Effector memory CD4-positive, alpha-beta T cell (primary cell): ENCODE measurements at regions not wholly inside any gene's neighbourhood (a gene's known extent, or its start where the extent isn't known, plus 50 kb on each side); places are given as distances from the start of the nearest gene placed in this dataset.
"Not testable (repeated sequence)": the region's sequence is repeated elsewhere in the genome, so short reads cannot be mapped to it uniquely, and the experiment has no call there.

ENCODE experiments used
- DNase-seq, 3 donors: peaks; one replicate each; pipeline ENCODE4 v3.0.0-alpha.2; 2020
- H3K27ac ChIP-seq: 2 replicates; pipeline ENCODE4 v1.7.0; 2013; ENCODE audit warnings: mild to moderate bottlenecking, low read length, moderate library complexity; ENCODE audit not compliant: insufficient read depth, poor library complexity, severe bottlenecking
- H3K27me3 ChIP-seq: replicated peaks from 2 replicates; pipeline ENCODE4 v1.7.0; 2013; ENCODE audit warnings: mild to moderate bottlenecking, low read length; ENCODE audit not compliant: insufficient read depth, control insufficient read depth, poor library complexity, severe bottlenecking
- H3K36me3 ChIP-seq: 2 replicates; pipeline ENCODE4 v1.7.0; 2013; ENCODE audit warnings: mild to moderate bottlenecking, low read length, moderate library complexity; ENCODE audit not compliant: control insufficient read depth, insufficient read depth
- H3K4me1 ChIP-seq: 2 replicates; pipeline ENCODE4 v1.7.0; 2013; ENCODE audit warnings: low read length, mild to moderate bottlenecking; ENCODE audit not compliant: control insufficient read depth, insufficient read depth, poor library complexity, severe bottlenecking
- H3K4me3 ChIP-seq: 2 replicates; pipeline ENCODE4 v1.7.0; 2013; ENCODE audit warnings: low read length, low read depth, mild to moderate bottlenecking; ENCODE audit not compliant: insufficient read depth, poor library complexity, severe bottlenecking
- H3K9me3 ChIP-seq: 2 replicates; pipeline ENCODE4 v1.7.0; 2013; ENCODE audit warnings: mild to moderate bottlenecking, low read length, moderate library complexity; ENCODE audit not compliant: control insufficient read depth

DNA sequence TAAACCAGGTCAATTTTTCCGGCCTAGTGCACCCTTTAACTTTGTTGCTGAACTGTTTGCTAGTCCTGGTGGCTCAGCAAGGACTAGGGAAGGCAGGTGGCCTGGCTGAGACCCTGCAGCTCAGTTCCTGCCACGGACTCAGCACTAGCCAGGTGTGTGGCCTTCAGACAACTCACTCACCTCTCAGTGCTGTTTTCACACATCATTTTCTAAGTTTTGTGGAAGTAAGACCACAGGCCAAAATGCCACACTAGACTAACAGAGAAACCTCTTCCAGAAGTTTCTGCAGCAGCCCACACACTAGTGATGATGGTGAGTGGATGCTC lies 65.9 kb upstream of the SLC1A4 start:
- Histone ChIP-seq H3K36me3 (no peaks in the 10 kb centered on the region), H3K27me3 (no peaks in the 10 kb centered on the region), H3K4me1 (no peaks in the 10 kb centered on the region), H3K27ac (no peak overlapping the region), H3K4me3 (no peak overlapping the region), H3K9me3 (no peaks in the 10 kb centered on the region)
- DNase-seq: no peak

DNA sequence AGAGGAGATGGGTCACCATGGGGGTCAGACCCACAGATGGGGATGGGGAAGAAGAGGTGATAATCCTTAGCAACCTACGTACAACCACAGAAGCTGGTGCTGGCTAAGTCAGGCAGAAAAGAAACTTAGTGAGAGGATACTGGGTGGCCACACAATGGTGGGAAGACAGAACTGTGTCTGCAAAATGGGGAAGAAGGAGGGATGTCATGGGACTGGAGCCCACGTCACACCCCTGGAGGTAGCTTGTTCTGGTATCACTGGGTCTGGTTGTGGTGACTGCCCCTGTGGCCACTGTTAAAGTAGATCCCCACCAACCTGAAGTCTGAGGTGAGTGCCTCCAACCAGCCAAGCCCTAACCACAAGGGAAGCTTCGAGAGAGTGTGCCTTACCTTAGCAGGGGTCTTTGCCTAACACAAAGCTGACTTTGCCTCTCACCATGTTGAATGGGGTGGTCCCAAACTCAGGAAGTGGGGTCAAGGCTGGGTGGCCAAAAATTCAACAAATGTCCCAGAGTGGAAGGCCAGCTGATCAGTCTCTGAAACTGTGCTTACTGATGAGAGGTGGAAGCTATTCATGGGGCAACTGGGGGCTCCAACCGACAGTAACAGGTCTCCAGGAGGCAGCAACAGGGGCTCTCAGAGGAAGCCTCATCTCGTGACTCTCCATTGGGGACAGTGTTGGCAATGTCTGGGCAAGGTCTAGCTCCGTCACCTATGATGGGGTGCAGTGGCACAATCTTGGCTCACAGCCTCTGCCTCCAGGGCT lies 64.8 kb upstream of the SLC1A4 start:
- H3K36me3 ChIP-seq: no peaks in the 10 kb centered on the region
- H3K9me3 ChIP-seq: no peaks in the 10 kb centered on the region
- no peaks in the 10 kb centered on the region for H3K27me3 ChIP-seq
- H3K4me1 ChIP-seq: no peaks in the 10 kb centered on the region
- no peak for DNase-seq
- H3K4me3 ChIP-seq: no peak overlapping the region
- H3K27ac ChIP-seq: no peak overlapping the region

DNA sequence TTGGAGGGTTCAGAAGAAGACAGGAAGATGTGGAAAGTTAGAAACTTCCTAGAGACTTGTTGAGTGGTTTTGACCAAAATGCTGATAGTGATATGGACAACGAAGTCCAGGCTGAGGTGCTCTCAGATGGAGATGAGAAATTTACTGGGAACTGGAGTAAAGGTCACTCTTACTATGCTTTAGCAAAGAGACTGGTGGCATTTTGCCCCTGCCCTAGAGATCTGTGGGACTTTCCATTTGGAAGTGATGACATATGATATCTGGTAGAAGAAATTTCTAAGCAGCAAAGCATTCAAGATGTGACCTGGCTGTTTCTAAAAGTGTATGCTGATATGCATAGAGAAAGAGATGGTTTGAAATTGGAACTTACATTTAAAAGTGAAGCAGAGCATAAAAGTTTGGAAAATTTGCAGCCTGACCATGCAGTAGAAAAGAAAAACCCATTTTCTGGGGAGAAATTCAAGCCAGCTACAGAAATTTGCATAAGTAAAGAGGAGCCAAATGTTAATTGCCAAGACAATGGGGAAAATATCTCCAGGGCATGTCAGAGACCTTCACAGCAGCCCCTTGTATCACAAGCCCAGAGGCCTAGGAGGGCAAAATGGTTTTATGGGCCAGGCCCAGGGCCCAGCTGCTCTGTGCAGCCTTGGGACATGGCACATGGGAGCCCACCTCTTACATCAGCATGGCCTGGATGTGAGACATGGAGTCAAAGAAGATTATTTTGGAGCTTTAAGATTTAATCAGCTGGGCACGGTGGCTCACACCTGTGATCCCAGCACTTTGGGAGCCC lies 63.1 kb upstream of the SLC1A4 start:
- not testable (repeated sequence) for H3K36me3 ChIP-seq, H3K4me3 ChIP-seq, DNase-seq, H3K27ac ChIP-seq, H3K9me3 ChIP-seq, H3K27me3 ChIP-seq, H3K4me1 ChIP-seq

DNA sequence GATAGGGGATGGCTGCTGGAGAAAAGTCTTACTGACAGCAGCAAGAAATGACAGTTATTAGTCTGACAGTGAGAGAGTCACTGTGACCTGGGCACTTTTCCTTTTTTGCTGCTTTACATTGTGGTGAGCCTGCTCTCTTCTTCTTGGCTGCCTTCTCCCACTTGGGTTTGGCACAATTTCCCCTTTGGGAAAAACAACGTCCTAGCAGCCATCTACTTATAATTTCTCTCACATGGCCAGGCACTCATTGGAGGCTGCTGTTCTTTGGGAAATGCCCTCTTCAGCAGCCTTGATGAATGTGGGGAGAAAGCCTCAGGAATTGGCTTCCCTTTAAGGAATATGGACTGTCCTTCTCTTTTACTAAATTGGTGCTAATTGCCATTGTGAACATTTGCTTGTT lies 60.4 kb upstream of the SLC1A4 start:
- Histone ChIP-seq H3K27ac (no peak overlapping the region), H3K36me3 (no peaks in the 10 kb centered on the region), H3K4me1 (no peaks in the 10 kb centered on the region), H3K4me3 (no peak overlapping the region), H3K27me3 (no peaks in the 10 kb centered on the region), H3K9me3 (no peaks in the 10 kb centered on the region)
- DNase-seq: no peak

DNA sequence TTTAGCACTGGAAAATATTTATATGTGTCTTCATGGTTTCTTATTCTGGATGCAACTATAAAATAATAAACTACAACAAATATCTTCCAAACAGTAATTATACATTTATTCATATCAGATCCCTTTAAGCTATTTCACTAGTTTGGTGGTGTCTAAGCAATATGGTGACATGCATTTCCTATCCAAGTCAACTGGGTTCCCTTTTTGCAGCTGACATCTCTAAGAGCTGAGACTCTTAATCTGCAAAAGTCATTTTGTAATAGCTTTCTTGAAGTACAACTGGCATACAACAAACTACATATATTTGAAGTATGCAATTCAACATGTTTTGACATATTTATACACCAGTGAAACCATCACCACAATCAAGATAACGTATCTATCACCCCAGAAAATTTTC lies 59.9 kb upstream of the SLC1A4 start:
- no peak for DNase-seq
- Histone ChIP-seq H3K27ac (no peak overlapping the region), H3K27me3 (no peaks in the 10 kb centered on the region), H3K4me1 (no peaks in the 10 kb centered on the region), H3K4me3 (no peak overlapping the region), H3K36me3 (no peaks in the 10 kb centered on the region), H3K9me3 (no peaks in the 10 kb centered on the region)

DNA sequence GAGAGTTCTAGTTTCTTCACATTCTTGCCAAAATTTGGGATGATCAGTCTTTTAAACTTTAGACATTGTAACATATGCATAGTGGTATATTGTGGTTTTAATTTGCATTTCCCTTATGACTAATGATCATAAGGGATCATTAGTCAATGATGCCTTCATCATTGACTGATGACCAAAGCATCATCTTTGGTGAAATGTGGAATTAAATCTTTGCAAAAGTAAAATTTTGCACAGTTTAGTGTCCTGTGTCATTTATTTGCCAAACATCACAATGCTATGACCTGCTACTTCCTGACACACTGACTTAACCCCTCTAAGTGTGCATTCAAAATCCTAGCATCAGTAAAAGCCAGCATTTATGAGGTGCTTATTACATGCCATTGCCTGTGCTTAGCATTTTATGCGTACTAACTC lies 58.9 kb upstream of the SLC1A4 start:
- no peak for DNase-seq
- Histone ChIP-seq H3K4me1 (no peaks in the 10 kb centered on the region), H3K4me3 (no peak overlapping the region), H3K9me3 (no peaks in the 10 kb centered on the region), H3K36me3 (no peaks in the 10 kb centered on the region), H3K27ac (no peak overlapping the region), H3K27me3 (no peaks in the 10 kb centered on the region)

DNA sequence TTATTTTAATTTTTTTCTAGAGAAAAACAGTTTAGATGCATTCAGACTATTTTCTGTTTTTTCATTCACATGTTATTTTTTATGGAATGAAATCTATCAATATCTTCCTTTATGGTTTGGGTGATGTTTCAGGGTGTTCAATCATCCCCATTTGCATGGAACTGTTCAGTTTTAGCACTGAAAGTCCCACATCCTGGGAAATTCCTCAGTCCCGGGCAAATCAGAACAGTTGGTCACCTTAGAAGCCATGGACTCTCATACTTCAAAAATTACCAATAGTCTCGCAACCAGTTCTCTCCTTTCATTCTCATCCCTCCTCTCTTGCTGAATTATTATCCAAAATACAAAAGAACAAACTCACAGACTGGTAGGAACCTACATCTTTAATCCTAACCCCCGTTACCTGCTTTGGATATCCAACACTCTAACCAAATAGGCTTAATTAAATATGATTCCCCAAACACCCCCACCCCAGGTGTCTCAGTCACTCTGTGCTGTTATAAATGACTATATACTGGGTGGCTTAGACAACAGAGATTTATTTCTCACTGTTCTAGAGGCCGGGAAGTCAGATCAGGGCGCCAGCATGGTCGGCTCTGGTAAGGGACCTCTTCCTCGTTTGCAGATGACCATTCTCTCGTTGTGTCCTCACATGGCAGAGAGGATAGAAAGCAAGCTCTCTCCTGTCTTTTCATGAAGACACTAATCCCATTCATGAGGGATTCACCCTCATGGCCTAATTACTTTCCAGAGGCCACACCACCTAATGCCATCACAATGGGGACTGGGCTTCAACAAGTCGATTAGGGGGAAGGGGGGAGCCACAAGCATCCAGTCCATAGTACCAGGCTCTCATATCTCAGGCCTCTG lies 57.7 kb upstream of the SLC1A4 start:
- H3K4me1 ChIP-seq: no peaks in the 10 kb centered on the region
- DNase-seq: no peak
- no peaks in the 10 kb centered on the region for H3K9me3 ChIP-seq
- H3K27ac ChIP-seq: no peak overlapping the region
- H3K27me3 ChIP-seq: no peaks in the 10 kb centered on the region
- H3K4me3 ChIP-seq: no peak overlapping the region
- no peaks in the 10 kb centered on the region for H3K36me3 ChIP-seq

DNA sequence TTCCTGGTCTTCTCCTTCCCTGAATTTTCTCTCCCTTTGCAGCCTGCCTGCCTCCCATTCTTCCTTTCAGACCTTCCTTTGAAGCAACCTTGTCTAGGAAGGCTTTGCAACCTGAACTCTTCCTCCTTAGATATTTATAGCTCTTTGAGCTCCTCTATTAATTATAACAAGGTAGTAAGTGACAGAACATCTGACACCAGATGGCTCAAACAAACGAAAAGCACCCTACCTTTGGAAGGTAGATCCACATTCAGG lies 57.2 kb upstream of the SLC1A4 start:
- no peaks in the 10 kb centered on the region for H3K27me3 ChIP-seq
- no peak for DNase-seq
- no peaks in the 10 kb centered on the region for H3K36me3 ChIP-seq
- H3K4me1 ChIP-seq: no peaks in the 10 kb centered on the region
- H3K4me3 ChIP-seq: no peak overlapping the region
- no peak overlapping the region for H3K27ac ChIP-seq
- H3K9me3 ChIP-seq: no peaks in the 10 kb centered on the region

DNA sequence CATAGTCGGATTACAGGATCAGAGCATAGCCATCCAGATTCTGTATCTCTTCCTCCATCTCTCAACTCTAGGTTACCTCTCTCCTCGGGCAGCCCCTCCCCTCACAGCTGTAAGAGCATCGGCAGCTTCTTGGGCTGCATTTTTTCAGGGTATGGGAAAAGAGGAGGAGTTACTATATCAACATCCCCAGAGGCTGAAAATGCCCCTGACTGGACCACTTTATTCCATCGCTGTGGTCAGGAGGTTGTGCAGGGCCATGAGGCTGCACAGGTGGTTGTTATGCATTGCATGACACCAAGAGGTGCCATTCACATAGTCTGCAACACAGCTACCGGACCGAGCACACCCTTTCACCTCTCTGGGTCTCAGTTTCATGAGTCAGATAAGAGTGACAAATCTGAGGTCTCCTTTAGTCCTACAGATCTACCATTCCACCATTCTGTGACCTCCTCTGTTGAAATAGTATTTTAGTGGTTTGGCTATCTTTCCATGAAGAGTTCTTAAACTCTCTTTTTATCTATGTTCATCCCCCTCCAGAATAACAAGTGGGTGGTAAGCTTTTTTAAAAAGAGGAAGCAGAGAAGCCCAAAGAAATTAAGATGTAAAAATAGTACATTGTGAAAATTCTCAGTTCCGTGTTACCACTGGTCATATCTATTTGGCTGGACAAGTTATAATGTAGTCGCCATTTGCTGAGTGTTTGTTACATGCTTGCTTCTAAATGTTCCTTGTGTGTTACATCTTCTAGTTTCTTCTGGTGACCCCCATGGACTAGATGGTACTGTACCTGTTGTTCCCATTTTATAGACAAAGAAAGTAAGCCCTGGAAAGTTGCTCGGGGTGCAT lies 56.6 kb upstream of the SLC1A4 start:
- Histone ChIP-seq H3K27ac (no peak overlapping the region), H3K36me3 (no peaks in the 10 kb centered on the region), H3K9me3 (no peaks in the 10 kb centered on the region), H3K4me3 (no peak overlapping the region), H3K4me1 (no peaks in the 10 kb centered on the region), H3K27me3 (no peaks in the 10 kb centered on the region)
- DNase-seq: no peak
